Mesenchymal stem cell (in vitro differentiated cells and primary cell): ENCODE measurements at regions not wholly inside any gene's neighbourhood (a gene's known extent, or its start where the extent isn't known, plus 50 kb on each side); places are given as distances from the start of the nearest gene placed in this dataset.
"Not testable (repeated sequence)": the region's sequence is repeated elsewhere in the genome, so short reads cannot be mapped to it uniquely, and the experiment has no call there.

Source experiments
- DNase-seq: peaks from one replicate; pipeline ENCODE4 v3.0.0-alpha.2; 2013
- H2AFZ ChIP-seq: one replicate; pipeline ENCODE4 v1.6.1; 2013; ENCODE audit warnings: low read depth, mild to moderate bottlenecking, control low read depth, inconsistent platforms, low read length, moderate library complexity
- H2AK5ac ChIP-seq: 2 replicates; pipeline ENCODE4 v1.6.1; 2013; ENCODE audit warnings: low read length, moderate library complexity, mild to moderate bottlenecking, inconsistent platforms; ENCODE audit not compliant: severe bottlenecking
- H2BK120ac ChIP-seq: one replicate; pipeline ENCODE4 v1.6.1; 2013; ENCODE audit warnings: low read depth, mild to moderate bottlenecking, inconsistent platforms, low read length, moderate library complexity
- H2BK12ac ChIP-seq, 2 experiments: one replicate each; pipeline ENCODE4 v1.6.1; 2013; ENCODE audit warnings: inconsistent platforms in 2 of 2, low read length in 2 of 2, mild to moderate bottlenecking in 2 of 2, moderate library complexity in 2 of 2, control low read depth in 1 of 2
- H2BK15ac ChIP-seq: one replicate; pipeline ENCODE4 v1.6.1; 2013; ENCODE audit warnings: mild to moderate bottlenecking, low read depth, inconsistent platforms; ENCODE audit not compliant: poor library complexity, severe bottlenecking
- H2BK5ac ChIP-seq: 2 replicates; pipeline ENCODE4 v1.6.1; 2013; ENCODE audit warnings: low read depth, mild to moderate bottlenecking, low read length, control low read depth, inconsistent platforms; ENCODE audit not compliant: poor library complexity, severe bottlenecking
- H3K14ac ChIP-seq, 2 experiments: one replicate each; pipeline ENCODE4 v1.6.1; 2013; ENCODE audit warnings: inconsistent platforms in 2 of 2, low read length in 2 of 2, control low read depth in 1 of 2, mild to moderate bottlenecking in 1 of 2, moderate library complexity in 1 of 2
- H3K18ac ChIP-seq, 2 experiments: one replicate each; pipeline ENCODE4 v1.6.1; 2013; ENCODE audit warnings: inconsistent platforms in 2 of 2, low read length in 2 of 2, control low read depth in 1 of 2, low read depth in 1 of 2, mild to moderate bottlenecking in 1 of 2
- H3K23ac ChIP-seq, 2 experiments: one replicate each; pipeline ENCODE4 v1.6.1; 2013; ENCODE audit warnings: inconsistent platforms in 2 of 2, low read length in 2 of 2, mild to moderate bottlenecking in 2 of 2, moderate library complexity in 2 of 2, control low read depth in 1 of 2
- H3K27ac ChIP-seq: 2 replicates; pipeline ENCODE4 v1.5.1; 2013; ENCODE audit warnings: mild to moderate bottlenecking, moderate library complexity, low read length, control low read depth, inconsistent platforms; ENCODE audit not compliant: poor library complexity, severe bottlenecking
- H3K27me3 ChIP-seq, 2 experiments: 2 replicates each; pipeline versions ENCODE4 v1.6.1 to v1.7.0; 2013; ENCODE audit warnings: low read length in 2 of 2, mild to moderate bottlenecking in 2 of 2, moderate library complexity in 2 of 2, control low read depth in 1 of 2, inconsistent platforms in 1 of 2; ENCODE audit not compliant: control insufficient read depth in 1 of 2, insufficient read depth in 1 of 2
- H3K36me3 ChIP-seq, 2 experiments: 2 replicates each; pipeline versions ENCODE4 v1.6.1 to v1.7.0; 2013; ENCODE audit warnings: low read length in 2 of 2, control low read depth in 1 of 2, inconsistent platforms in 1 of 2, low read depth in 1 of 2, mild to moderate bottlenecking in 1 of 2; ENCODE audit not compliant: insufficient read depth in 2 of 2, control insufficient read depth in 1 of 2
- H3K4ac ChIP-seq, 2 experiments: one replicate each; pipeline ENCODE4 v1.6.1; 2013; ENCODE audit warnings: inconsistent platforms in 2 of 2, low read length in 2 of 2, mild to moderate bottlenecking in 2 of 2, moderate library complexity in 2 of 2, control low read depth in 1 of 2, low read depth in 1 of 2
- H3K4me1 ChIP-seq: 2 replicates; pipeline ENCODE4 v1.6.1; 2013; ENCODE audit warnings: low read depth, low read length, control low read depth; ENCODE audit not compliant: control insufficient read depth, insufficient read depth
- H3K4me2 ChIP-seq: 2 replicates; pipeline ENCODE4 v1.6.1; 2013; ENCODE audit warnings: low read length, mild to moderate bottlenecking, inconsistent platforms; ENCODE audit not compliant: poor library complexity, severe bottlenecking
- H3K4me3 ChIP-seq, 2 experiments: 2 replicates each; pipeline versions ENCODE4 v1.5.1 to v1.7.0; 2013; ENCODE audit warnings: low read length in 2 of 2, mild to moderate bottlenecking in 2 of 2, control low read depth in 1 of 2, low read depth in 1 of 2; ENCODE audit not compliant: insufficient read depth in 1 of 2
- H3K79me1 ChIP-seq: replicated peaks from 2 replicates; pipeline ENCODE4 v1.6.1; 2013; ENCODE audit warnings: mild to moderate bottlenecking, control low read depth, low read length, inconsistent platforms; ENCODE audit not compliant: poor library complexity, severe bottlenecking
- H3K9ac ChIP-seq: 2 replicates; pipeline ENCODE4 v1.7.0; 2013; ENCODE audit warnings: mild to moderate bottlenecking, low read length, moderate library complexity
- H3K9me3 ChIP-seq: 2 replicates; pipeline ENCODE4 v1.7.0; 2013; ENCODE audit warnings: mild to moderate bottlenecking, low read length; ENCODE audit not compliant: control insufficient read depth
- H4K8ac ChIP-seq: one replicate; pipeline ENCODE4 v1.6.1; 2013; ENCODE audit warnings: inconsistent platforms, mild to moderate bottlenecking, low read length, moderate library complexity
- H4K91ac ChIP-seq: one replicate; pipeline ENCODE4 v1.6.1; 2013; ENCODE audit warnings: mild to moderate bottlenecking, low read length, inconsistent platforms
- WGBS: methylation state at CpG from one replicate; pipeline ENCODE4 v1.1.7; 2013; ENCODE audit warnings: mixed read lengths; 5-methylcytosine and 5-hydroxymethylcytosine counted together

DNA sequence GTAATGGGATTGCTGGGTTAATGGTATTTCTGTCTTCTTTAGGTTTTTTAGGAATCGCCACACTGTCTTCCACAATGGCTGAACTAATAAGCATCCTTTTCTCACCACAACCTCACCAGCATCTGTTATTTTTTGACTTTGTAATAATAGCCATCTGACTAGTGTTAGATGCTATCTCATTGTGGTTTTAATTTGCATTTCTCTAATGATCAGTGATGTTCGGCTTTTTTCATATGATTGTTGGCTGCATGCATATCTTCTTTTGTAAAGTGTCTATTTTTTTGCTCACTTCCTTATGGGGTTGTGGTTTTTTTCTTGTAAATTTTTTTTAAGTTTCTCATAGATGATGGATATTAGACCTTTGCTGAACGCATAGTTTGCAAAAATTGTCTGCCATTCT, 377.9 kb downstream of the GALC start:
- DNase-seq = no peak
- H2BK5ac ChIP-seq = no peak overlapping the region
- no peak overlapping the region for H4K8ac ChIP-seq
- no peaks in the 10 kb centered on the region for H3K4me1 ChIP-seq
- H2BK15ac ChIP-seq = no peak overlapping the region
- H3K4me2 ChIP-seq = no peak overlapping the region
- no peak overlapping the region for H3K4me3 ChIP-seq
- no peak overlapping the region for H2BK120ac ChIP-seq
- no peak overlapping the region for H2BK12ac ChIP-seq
- H3K79me1 ChIP-seq = no peaks in the 10 kb centered on the region
- H3K36me3 ChIP-seq = no peaks in the 10 kb centered on the region
- H3K9ac ChIP-seq = peak overlapping the region; percentile 5
- no peak overlapping the region for H3K23ac ChIP-seq
- no peaks in the 10 kb centered on the region for H3K27me3 ChIP-seq
- no peak overlapping the region for H3K4ac ChIP-seq
- H3K14ac ChIP-seq = no peak overlapping the region
- H2AFZ ChIP-seq = no peak overlapping the region
- WGBS = 37% methylated on average over 2 of the region's 3 CpGs
- no peak overlapping the region for H3K27ac ChIP-seq
- H2AK5ac ChIP-seq = no peak overlapping the region
- H3K18ac ChIP-seq = no peak overlapping the region
- no peak overlapping the region for H4K91ac ChIP-seq
- H3K9me3 ChIP-seq = no peaks in the 10 kb centered on the region

GRCh38 chr14:87613881-87614280, 379.1 kb downstream of the GALC start:
- Histone ChIP-seq H3K18ac (no peak overlapping the region), H2BK12ac (peak overlapping the region in 1 of 2 experiments; percentile 35), H3K4me3 (no peak overlapping the region), H3K23ac (no peak overlapping the region), H3K36me3 (no peaks in the 10 kb centered on the region), H3K79me1 (no peaks in the 10 kb centered on the region), H2BK5ac (no peak overlapping the region), H3K9me3 (no peaks in the 10 kb centered on the region), H2BK120ac (no peak overlapping the region), H2AFZ (no peak overlapping the region), H3K4ac (no peak overlapping the region), H3K14ac (no peak overlapping the region), H4K91ac (no peak overlapping the region), H3K4me2 (no peak overlapping the region), H4K8ac (no peak overlapping the region), H3K27ac (peak overlapping the region; percentile 0), H2AK5ac (no peak overlapping the region), H2BK15ac (no peak overlapping the region), H3K4me1 (no peaks in the 10 kb centered on the region), H3K27me3 (no peaks in the 10 kb centered on the region), H3K9ac (no peak overlapping the region)
- WGBS = 2% methylated on average over 1 of the region's 2 CpGs
- DNase-seq = no peak

- H3K79me1 ChIP-seq, H3K27ac ChIP-seq, H3K14ac ChIP-seq, H3K4ac ChIP-seq, H3K4me3 ChIP-seq, H3K27me3 ChIP-seq, H3K4me1 ChIP-seq, H3K18ac ChIP-seq, H2BK120ac ChIP-seq, H4K91ac ChIP-seq, H2AFZ ChIP-seq, H3K4me2 ChIP-seq, H2BK12ac ChIP-seq, H4K8ac ChIP-seq, H2AK5ac ChIP-seq, H2BK5ac ChIP-seq, H3K36me3 ChIP-seq, DNase-seq, H3K9ac ChIP-seq, H2BK15ac ChIP-seq, H3K9me3 ChIP-seq, H3K23ac ChIP-seq: not testable (repeated sequence)
- 87% methylated on average over 3 of the region's 3 CpGs for WGBS
These were observed 385.9 kb downstream of the GALC start for GRCh38 chr14:87607056-87607455.

DNA sequence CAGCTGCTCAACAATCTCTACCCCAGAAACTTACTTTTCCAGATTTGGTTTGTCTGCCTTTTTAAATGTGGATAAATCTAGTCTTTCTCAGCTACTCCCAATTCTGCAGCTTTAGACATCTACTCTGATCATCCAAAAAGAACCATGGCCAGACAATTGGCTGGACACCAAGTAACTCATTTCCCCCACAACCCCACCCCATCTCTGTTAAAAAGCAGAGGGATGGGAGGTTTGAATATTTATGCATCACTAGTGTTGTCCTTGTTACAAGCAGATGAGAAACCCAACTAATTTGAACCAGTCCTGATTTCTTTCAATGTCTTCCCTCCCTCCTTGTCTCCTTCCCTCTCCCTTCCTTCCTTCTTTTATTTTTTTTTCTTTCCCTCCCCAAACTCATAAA, 391.9 kb downstream of the GALC start:
- no peaks in the 10 kb centered on the region for H3K79me1 ChIP-seq
- H2BK120ac ChIP-seq = no peak overlapping the region
- no peaks in the 10 kb centered on the region for H3K36me3 ChIP-seq
- no peaks in the 10 kb centered on the region for H3K27me3 ChIP-seq
- H3K9me3 ChIP-seq = no peaks in the 10 kb centered on the region
- H3K4ac ChIP-seq = no peak overlapping the region
- no peak overlapping the region for H3K23ac ChIP-seq
- no peak overlapping the region for H3K14ac ChIP-seq
- H3K9ac ChIP-seq = no peak overlapping the region
- H4K8ac ChIP-seq = no peak overlapping the region
- H2AFZ ChIP-seq = no peak overlapping the region
- no peak overlapping the region for H3K4me2 ChIP-seq
- H2BK12ac ChIP-seq = no peak overlapping the region
- H3K4me1 ChIP-seq = no peaks in the 10 kb centered on the region
- H2BK15ac ChIP-seq = no peak overlapping the region
- no peak overlapping the region for H3K4me3 ChIP-seq
- no peak overlapping the region for H2AK5ac ChIP-seq
- H2BK5ac ChIP-seq = no peak overlapping the region
- no peak overlapping the region for H3K18ac ChIP-seq
- no peak overlapping the region for H3K27ac ChIP-seq
- no peak for DNase-seq
- H4K91ac ChIP-seq = no peak overlapping the region
